NCI-H526 treated with DMSO at 0.1 percent for 48 hours (cell line): ENCODE measurements at regions not wholly inside any gene's neighbourhood (a gene's known extent, or its start where the extent isn't known, plus 50 kb on each side); places are given as distances from the start of the nearest gene placed in this dataset.

Source experiments
- DNase-seq: peaks from one replicate; lab custom pipeline; 2025; lab: John Stamatoyannopoulos, UW

- peak; percentile 40 for DNase-seq
Observed at GRCh38 chr2:177020524-177021119, 192.0 kb upstream of the HNRNPA3 start.

- DNase-seq = no peak
Observed at GRCh38 chr2:177021706-177022343, 190.8 kb upstream of the HNRNPA3 start.

GRCh38 chr2:177024765-177025164 lies 187.8 kb upstream of the HNRNPA3 start:
- no peak for DNase-seq

- DNase-seq = peak; percentile 96
Observed at GRCh38 chr2:177026253-177026652, 186.3 kb upstream of the HNRNPA3 start.

- DNase-seq = peak; percentile 71
Observed at GRCh38 chr2:177026956-177027355, 185.6 kb upstream of the HNRNPA3 start.

- no peak for DNase-seq
Observed at GRCh38 chr2:177028296-177028695, 184.3 kb upstream of the HNRNPA3 start.

- DNase-seq = no peak
Observed at GRCh38 chr2:177029075-177029474, 183.5 kb upstream of the HNRNPA3 start.

GRCh38 chr2:177029501-177029900 lies 183.1 kb upstream of the HNRNPA3 start:
- no peak for DNase-seq

- DNase-seq = no peak
Observed at GRCh38 chr2:177029901-177030300, 182.7 kb upstream of the HNRNPA3 start.

GRCh38 chr2:177030451-177031105 lies 182.0 kb upstream of the HNRNPA3 start:
- no peak for DNase-seq

GRCh38 chr2:177031438-177032180 lies 181.0 kb upstream of the HNRNPA3 start:
- peak; percentile 30 for DNase-seq

GRCh38 chr2:177036747-177037146 lies 175.8 kb upstream of the HNRNPA3 start:
- no peak for DNase-seq

- no peak for DNase-seq
Observed at GRCh38 chr2:177037569-177037968, 175.0 kb upstream of the HNRNPA3 start.

- DNase-seq = no peak
Observed at GRCh38 chr2:177038787-177039484, 173.7 kb upstream of the HNRNPA3 start.

- no peak for DNase-seq
Observed at GRCh38 chr2:177042311-177042710, 170.3 kb upstream of the HNRNPA3 start.

GRCh38 chr2:177044671-177045070 lies 167.9 kb upstream of the HNRNPA3 start:
- no peak for DNase-seq

- DNase-seq = no peak
Observed at GRCh38 chr2:177048981-177049380, 163.6 kb upstream of the HNRNPA3 start.

- DNase-seq = no peak
Observed at GRCh38 chr2:177051278-177051677, 161.3 kb upstream of the HNRNPA3 start.

GRCh38 chr2:177052471-177052870 lies 160.1 kb upstream of the HNRNPA3 start:
- no peak for DNase-seq

GRCh38 chr2:177053038-177053437 lies 159.6 kb upstream of the HNRNPA3 start:
- no peak for DNase-seq

- DNase-seq = no peak
Observed at GRCh38 chr2:177053716-177054115, 158.9 kb upstream of the HNRNPA3 start.

- no peak for DNase-seq
Observed at GRCh38 chr2:177056481-177056929, 156.1 kb upstream of the HNRNPA3 start.
